Left lung (tissue), 4 donors: ENCODE measurements at regions not wholly inside any gene's neighbourhood (a gene's known extent, or its start where the extent isn't known, plus 50 kb on each side); places are given as distances from the start of the nearest gene placed in this dataset.

Experiments used
- ATAC-seq: fragments of 200-7000 bp; cut with Tn5 transposase; one replicate; pipeline ENCODE4 v1.9.1; 2020; ENCODE audit warnings: moderate library complexity
- DNase-seq, 4 donors: peaks; one replicate each; pipeline ENCODE4 v3.0.0-alpha.2; 2013 to 2020
- H3K27ac ChIP-seq, 2 donors: fragments of 200-600 bp; sonication (generic) in 1 of 2; one replicate each; pipeline versions ENCODE4 v1.5.0 to v1.8.0; 2020 to 2021
- H3K27me3 ChIP-seq, 2 donors: fragments of 200-600 bp; sonication (generic) in 1 of 2; one replicate each; pipeline versions ENCODE4 v1.5.0 to v1.8.0; 2020 to 2021
- H3K36me3 ChIP-seq, 2 donors: fragments of 200-600 bp; sonication (generic) in 1 of 2; one replicate each; pipeline versions ENCODE4 v1.5.0 to v1.8.0; 2020 to 2021
- H3K4me1 ChIP-seq, 2 donors: fragments of 200-600 bp; one replicate each; pipeline ENCODE4 v1.8.0; 2021
- H3K4me3 ChIP-seq, 2 donors: fragments of 200-600 bp; sonication (generic) in 1 of 2; one replicate each; pipeline versions ENCODE4 v1.5.0 to v1.8.0; 2020 to 2021; ENCODE audit warnings: mild to moderate bottlenecking in 1 of 2
- H3K9me3 ChIP-seq, 2 donors: fragments of 200-600 bp; sonication (generic) in 1 of 2; one replicate each; pipeline versions ENCODE4 v1.5.0 to v1.8.0; 2020 to 2021
- CTCF ChIP-seq, 2 donors: fragments of 200-600 bp; sonication (generic) in 1 of 2; IDR thresholded peaks; one replicate each; pipeline versions ENCODE4 v1.5.0 to v1.8.0; 2021; ENCODE audit warnings: antibody characterized with exemption in 2 of 2
- intact Hi-C, 2 donors: fragments of 100-400 bp; cut with DNase I; formaldehyde crosslinking; loops; one replicate each; pipeline versions ENCODE4 v1.11.2 to v1.14.2; 2022
- donor health status: DM: no; HTN: yes; CAD: no.
- donor health status: DM: no; HTN: no; CAD: no.

GRCh38 chr1:104100115-104100514 is 350.4 kb downstream of the AMY1C start:
- H3K27ac ChIP-seq, result no peak overlapping the region
- no peaks in the 10 kb centered on the region for H3K27me3 ChIP-seq
- no peaks in the 10 kb centered on the region for H3K9me3 ChIP-seq
- no peaks in the 10 kb centered on the region for H3K36me3 ChIP-seq
- no peak for TF ChIP-seq CTCF (IDR thresholded peaks at IDR 0.05)
- no peak for DNase-seq
- ATAC-seq, result no peak
- no peaks in the 10 kb centered on the region for H3K4me1 ChIP-seq
- H3K4me3 ChIP-seq, result no peak overlapping the region
- intact Hi-C loops, result no loop called here

- Histone ChIP-seq H3K36me3 (no peaks in the 10 kb centered on the region), H3K4me1 (no peaks in the 10 kb centered on the region), H3K4me3 (no peak overlapping the region), H3K27ac (no peak overlapping the region), H3K27me3 (no peaks in the 10 kb centered on the region), H3K9me3 (no peaks in the 10 kb centered on the region)
- intact Hi-C loops, result no loop called here
- no peak for TF ChIP-seq CTCF (IDR thresholded peaks at IDR 0.05)
- ATAC-seq, result no peak
- DNase-seq, result no peak
Observed at GRCh38 chr1:104105465-104105864, 355.8 kb downstream of the AMY1C start.

GRCh38 chr1:104120525-104120924 is 370.8 kb downstream of the AMY1C start:
- no peak for DNase-seq
- Histone ChIP-seq H3K4me1 (no peaks in the 10 kb centered on the region), H3K4me3 (no peak overlapping the region), H3K27ac (no peak overlapping the region), H3K9me3 (no peaks in the 10 kb centered on the region), H3K36me3 (no peaks in the 10 kb centered on the region), H3K27me3 (no peaks in the 10 kb centered on the region)
- ATAC-seq, result no peak
- no peak for TF ChIP-seq CTCF (IDR thresholded peaks at IDR 0.05)
- intact Hi-C loops, result no loop called here

- no peak for TF ChIP-seq CTCF (IDR thresholded peaks at IDR 0.05)
- H3K9me3 ChIP-seq, result no peaks in the 10 kb centered on the region
- no peak for ATAC-seq
- no peaks in the 10 kb centered on the region for H3K4me1 ChIP-seq
- no peak overlapping the region for H3K27ac ChIP-seq
- no peak for DNase-seq
- no peaks in the 10 kb centered on the region for H3K36me3 ChIP-seq
- no peak overlapping the region for H3K4me3 ChIP-seq
- no peaks in the 10 kb centered on the region for H3K27me3 ChIP-seq
- intact Hi-C loops, result no loop called here
Observed at GRCh38 chr1:104121271-104121670, 371.6 kb downstream of the AMY1C start.

- no peaks in the 10 kb centered on the region for H3K36me3 ChIP-seq
- intact Hi-C loops, result no loop called here
- H3K27ac ChIP-seq, result no peak overlapping the region
- no peaks in the 10 kb centered on the region for H3K27me3 ChIP-seq
- DNase-seq, result no peak
- no peak for ATAC-seq
- no peaks in the 10 kb centered on the region for H3K4me1 ChIP-seq
- H3K4me3 ChIP-seq, result no peak overlapping the region
- H3K9me3 ChIP-seq, result no peaks in the 10 kb centered on the region
- TF ChIP-seq CTCF (IDR thresholded peaks at IDR 0.05), result no peak
Observed at GRCh38 chr1:104125266-104125665, 375.6 kb downstream of the AMY1C start.
